ENCODE measurements at regions not wholly inside any gene's neighbourhood (a gene's known extent, or its start where the extent isn't known, plus 50 kb on each side); places are given as distances from the start of the nearest gene placed in this dataset.

DNA sequence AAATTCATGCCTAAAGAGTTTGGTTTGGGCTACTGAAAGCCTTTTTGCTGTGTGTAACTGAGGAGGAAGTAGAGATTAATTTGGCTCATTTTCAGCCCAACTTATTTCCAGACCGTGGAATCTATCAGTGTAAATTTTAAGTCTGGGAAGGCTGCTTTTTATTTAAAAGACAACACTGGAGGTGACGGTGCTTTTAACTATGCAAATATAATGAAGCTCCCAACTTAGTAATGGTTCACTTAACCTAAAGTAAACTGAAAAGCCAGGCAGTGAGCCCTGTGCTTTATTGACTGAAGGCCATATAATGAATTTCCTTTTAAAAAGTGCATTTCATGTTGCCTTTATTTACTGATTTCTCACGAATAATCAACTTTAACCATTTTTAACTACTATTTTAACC lies 127.2 kb downstream of the NPY start:
- no peak overlapping the region for H3K4me3 ChIP-seq (replicated peaks in 1 of 4; ENCODE audit: control extremely low read depth in 1 of 4, insufficient read depth in 1 of 4, low read depth in 3 of 4, low read length in 4 of 4)
- no peaks in the 10 kb centered on the region for H3K27me3 ChIP-seq (ENCODE audit: control insufficient read depth, insufficient read depth, low read length)
- no peak overlapping the region for H3K27ac ChIP-seq (ENCODE audit: insufficient read depth, low read length)
- H3K9me3 ChIP-seq (ENCODE audit: control insufficient read depth, insufficient read depth, low read depth, low read length) = no peaks in the 10 kb centered on the region
- H3K9ac ChIP-seq (ENCODE audit: insufficient read depth, low read length) = no peak overlapping the region
- no peak overlapping the region for H3K4me2 ChIP-seq (ENCODE audit: extremely low read depth, insufficient read depth, low read length)
- no peaks in the 10 kb centered on the region for H3K4me1 ChIP-seq (ENCODE audit: control insufficient read depth, extremely low read depth, insufficient read depth, low read length)
- no peak for TF ChIP-seq EZH2 (IDR thresholded peaks at IDR 0.05; ENCODE audit: low read length, missing control alignments)
- TF ChIP-seq, protein P1, sequence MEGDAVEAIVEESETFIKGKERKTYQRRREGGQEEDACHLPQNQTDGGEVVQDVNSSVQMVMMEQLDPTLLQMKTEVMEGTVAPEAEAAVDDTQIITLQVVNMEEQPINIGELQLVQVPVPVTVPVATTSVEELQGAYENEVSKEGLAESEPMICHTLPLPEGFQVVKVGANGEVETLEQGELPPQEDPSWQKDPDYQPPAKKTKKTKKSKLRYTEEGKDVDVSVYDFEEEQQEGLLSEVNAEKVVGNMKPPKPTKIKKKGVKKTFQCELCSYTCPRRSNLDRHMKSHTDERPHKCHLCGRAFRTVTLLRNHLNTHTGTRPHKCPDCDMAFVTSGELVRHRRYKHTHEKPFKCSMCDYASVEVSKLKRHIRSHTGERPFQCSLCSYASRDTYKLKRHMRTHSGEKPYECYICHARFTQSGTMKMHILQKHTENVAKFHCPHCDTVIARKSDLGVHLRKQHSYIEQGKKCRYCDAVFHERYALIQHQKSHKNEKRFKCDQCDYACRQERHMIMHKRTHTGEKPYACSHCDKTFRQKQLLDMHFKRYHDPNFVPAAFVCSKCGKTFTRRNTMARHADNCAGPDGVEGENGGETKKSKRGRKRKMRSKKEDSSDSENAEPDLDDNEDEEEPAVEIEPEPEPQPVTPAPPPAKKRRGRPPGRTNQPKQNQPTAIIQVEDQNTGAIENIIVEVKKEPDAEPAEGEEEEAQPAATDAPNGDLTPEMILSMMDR (conservative IDR thresholded peaks at IDR 0.05 in 1 of 2, IDR thresholded peaks at IDR 0.05 in 1 of 2; ENCODE audit: low read depth in 1 of 2, low read length in 2 of 2) = no peak
- no peaks in the 10 kb centered on the region for H4K20me1 ChIP-seq (ENCODE audit: control insufficient read depth, extremely low read depth, insufficient read depth, low read length)
- no peak overlapping the region for H2AFZ ChIP-seq (ENCODE audit: low read length)
- H3K36me3 ChIP-seq (ENCODE audit: control insufficient read depth, insufficient read depth, low read length) = no peaks in the 10 kb centered on the region
- DNase-seq (ENCODE audit: low read depth in 2 of 2) = peak in 1 of 2 donors; percentile 1
- H3K79me2 ChIP-seq (ENCODE audit: control insufficient read depth, insufficient read depth, low read length) = no peaks in the 10 kb centered on the region

DNA sequence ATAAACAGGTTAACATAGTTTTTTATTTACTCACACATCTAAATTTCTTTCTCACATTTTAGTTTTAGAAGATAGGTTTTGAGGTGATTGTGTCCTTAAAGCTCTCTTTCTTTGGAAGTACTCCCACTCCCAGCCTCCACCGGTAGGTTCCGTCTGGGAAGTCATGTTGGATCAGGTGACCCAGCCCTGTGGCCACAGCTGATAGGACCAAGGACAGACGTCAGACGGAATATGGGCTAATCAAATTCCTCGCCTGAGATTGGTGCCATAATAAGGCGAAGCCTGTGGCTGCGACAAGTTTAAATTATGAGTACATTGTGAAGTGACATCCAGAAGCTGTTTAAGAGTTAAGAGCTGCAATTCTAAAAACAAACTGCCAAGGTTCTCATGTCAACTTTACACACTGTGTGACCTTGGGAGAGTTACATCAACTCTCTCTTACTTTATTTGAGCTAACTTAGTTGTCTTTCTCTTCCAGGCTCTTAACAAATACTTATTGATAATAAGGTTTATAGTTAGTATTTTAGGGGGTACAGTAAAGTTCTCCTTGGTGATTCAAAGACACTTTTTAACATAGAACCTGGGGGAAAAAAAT lies 133.6 kb downstream of the NPY start:
- Histone ChIP-seq H3K27ac (ENCODE audit: insufficient read depth, low read length) (no peak overlapping the region), H3K36me3 (ENCODE audit: control insufficient read depth, insufficient read depth, low read length) (no peaks in the 10 kb centered on the region), H3K9ac (ENCODE audit: insufficient read depth, low read length) (no peak overlapping the region), H3K4me3 (replicated peaks in 1 of 4; ENCODE audit: control extremely low read depth in 1 of 4, insufficient read depth in 1 of 4, low read depth in 3 of 4, low read length in 4 of 4) (no peak overlapping the region), H3K9me3 (ENCODE audit: control insufficient read depth, insufficient read depth, low read depth, low read length) (no peaks in the 10 kb centered on the region), H4K20me1 (ENCODE audit: control insufficient read depth, extremely low read depth, insufficient read depth, low read length) (no peaks in the 10 kb centered on the region), H3K79me2 (ENCODE audit: control insufficient read depth, insufficient read depth, low read length) (no peaks in the 10 kb centered on the region), H2AFZ (ENCODE audit: low read length) (no peak overlapping the region), H3K4me2 (ENCODE audit: extremely low read depth, insufficient read depth, low read length) (no peak overlapping the region), H3K27me3 (ENCODE audit: control insufficient read depth, insufficient read depth, low read length) (no peaks in the 10 kb centered on the region), H3K4me1 (ENCODE audit: control insufficient read depth, extremely low read depth, insufficient read depth, low read length) (no peaks in the 10 kb centered on the region)
- DNase-seq (ENCODE audit: low read depth in 2 of 2) = no peak
- TF ChIP-seq, protein P1 (conservative IDR thresholded peaks at IDR 0.05 in 1 of 2, IDR thresholded peaks at IDR 0.05 in 1 of 2; ENCODE audit: low read depth in 1 of 2, low read length in 2 of 2) = no peak
- TF ChIP-seq EZH2 (IDR thresholded peaks at IDR 0.05; ENCODE audit: low read length, missing control alignments) = no peak

DNA sequence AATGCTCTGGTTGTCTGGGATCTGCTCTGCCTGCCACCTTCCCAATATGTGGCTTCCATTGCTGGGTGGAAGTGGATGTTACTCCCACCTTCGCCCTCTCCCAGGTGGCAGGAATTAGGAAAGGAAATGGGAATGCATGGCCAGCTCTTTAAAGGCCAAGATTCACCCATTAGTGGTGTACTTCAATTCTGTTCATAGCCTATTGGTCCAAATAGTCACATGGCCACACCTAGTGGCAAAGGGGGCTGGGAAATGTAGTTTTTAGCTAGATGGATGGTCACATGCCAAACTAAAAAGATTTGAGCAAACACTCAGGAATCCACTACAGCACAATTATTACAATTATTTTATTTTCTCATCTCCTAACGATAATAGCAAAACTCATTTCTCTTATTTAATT lies 135.1 kb downstream of the NPY start:
- DNase-seq (ENCODE audit: low read depth in 2 of 2) = peak in 1 of 2 donors; percentile 2
- TF ChIP-seq, protein P1 (conservative IDR thresholded peaks at IDR 0.05 in 1 of 2, IDR thresholded peaks at IDR 0.05 in 1 of 2; ENCODE audit: low read depth in 1 of 2, low read length in 2 of 2) = no peak
- no peak for TF ChIP-seq EZH2 (IDR thresholded peaks at IDR 0.05; ENCODE audit: low read length, missing control alignments)
- H3K9ac ChIP-seq (ENCODE audit: insufficient read depth, low read length) = no peak overlapping the region

More for the DNA sequence above, 135.1 kb downstream of the NPY start:
- no peaks in the 10 kb centered on the region for H3K9me3 ChIP-seq (ENCODE audit: control insufficient read depth, insufficient read depth, low read depth, low read length)
- no peak overlapping the region for H3K4me3 ChIP-seq (replicated peaks in 1 of 4; ENCODE audit: control extremely low read depth in 1 of 4, insufficient read depth in 1 of 4, low read depth in 3 of 4, low read length in 4 of 4)
- H3K27ac ChIP-seq (ENCODE audit: insufficient read depth, low read length) = no peak overlapping the region
- no peak overlapping the region for H2AFZ ChIP-seq (ENCODE audit: low read length)
- no peaks in the 10 kb centered on the region for H3K4me1 ChIP-seq (ENCODE audit: control insufficient read depth, extremely low read depth, insufficient read depth, low read length)
- H3K79me2 ChIP-seq (ENCODE audit: control insufficient read depth, insufficient read depth, low read length) = no peaks in the 10 kb centered on the region
- no peaks in the 10 kb centered on the region for H3K27me3 ChIP-seq (ENCODE audit: control insufficient read depth, insufficient read depth, low read length)
- no peaks in the 10 kb centered on the region for H3K36me3 ChIP-seq (ENCODE audit: control insufficient read depth, insufficient read depth, low read length)
- no peaks in the 10 kb centered on the region for H4K20me1 ChIP-seq (ENCODE audit: control insufficient read depth, extremely low read depth, insufficient read depth, low read length)
- H3K4me2 ChIP-seq (ENCODE audit: extremely low read depth, insufficient read depth, low read length) = no peak overlapping the region

Measured in fibroblast of lung (primary cell).